SK-N-DZ (cell line): ENCODE measurements at regions not wholly inside any gene's neighbourhood (a gene's known extent, or its start where the extent isn't known, plus 50 kb on each side); places are given as distances from the start of the nearest gene placed in this dataset.
"Not testable (repeated sequence)": the region's sequence is repeated elsewhere in the genome, so short reads cannot be mapped to it uniquely, and the experiment has no call there.

Source experiments
- DNase-seq: peaks from one replicate; pipeline ENCODE4 v3.0.0-alpha.2; 2015; ENCODE audit warnings: low spot score

DNA sequence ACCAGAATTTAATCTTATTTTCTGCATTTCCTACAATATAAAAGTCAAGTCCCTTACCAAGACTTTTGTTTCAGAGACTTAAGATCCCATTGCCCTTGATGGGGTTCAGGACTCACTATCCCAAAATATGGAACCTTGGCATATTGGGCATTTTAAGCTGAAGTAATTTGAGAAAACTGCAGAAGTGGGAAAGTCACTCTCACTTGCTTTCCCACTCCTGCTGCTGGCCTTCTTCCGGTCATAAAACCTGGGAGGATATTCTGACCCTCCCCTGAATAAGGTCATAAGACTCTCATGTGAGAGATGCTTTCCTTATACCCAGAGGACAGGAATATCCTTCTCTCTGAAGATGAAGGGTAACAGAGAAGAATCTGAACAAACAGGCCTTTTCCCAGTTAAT, 92.8 kb upstream of the IFNGR1 start:
- no peak for DNase-seq

DNA sequence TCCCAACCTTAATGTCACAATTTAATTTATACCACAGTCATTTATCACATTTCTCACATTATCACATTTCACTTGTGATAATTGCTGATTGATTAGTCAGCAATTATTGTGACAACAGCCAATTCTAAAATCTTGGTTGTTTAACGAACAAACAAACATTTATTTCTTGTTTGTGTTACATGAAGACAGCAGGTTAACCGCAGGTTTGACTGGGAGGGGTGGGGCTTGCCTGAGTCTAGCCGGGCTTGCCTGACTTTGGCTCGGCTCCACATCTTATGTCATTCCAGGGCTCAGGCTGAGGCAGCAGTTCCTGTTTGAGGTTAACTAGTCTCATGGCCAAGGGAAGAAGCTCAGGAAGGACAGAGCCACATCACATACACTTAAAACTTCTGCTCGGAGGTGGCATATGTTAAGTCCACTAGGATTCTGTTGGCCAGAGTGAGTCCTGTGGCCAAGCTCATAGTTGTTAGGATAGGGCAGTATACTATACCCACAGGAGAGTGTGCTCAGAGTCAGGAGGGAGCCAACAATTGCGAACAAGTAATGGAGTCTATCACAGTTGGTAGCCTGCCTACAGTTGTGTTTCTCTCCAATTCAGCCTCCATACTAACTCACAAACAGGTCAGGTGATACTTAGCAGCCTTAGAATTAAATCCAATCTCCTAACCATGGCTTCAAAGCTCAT, 90.0 kb upstream of the IFNGR1 start:
- DNase-seq, result no peak

DNA sequence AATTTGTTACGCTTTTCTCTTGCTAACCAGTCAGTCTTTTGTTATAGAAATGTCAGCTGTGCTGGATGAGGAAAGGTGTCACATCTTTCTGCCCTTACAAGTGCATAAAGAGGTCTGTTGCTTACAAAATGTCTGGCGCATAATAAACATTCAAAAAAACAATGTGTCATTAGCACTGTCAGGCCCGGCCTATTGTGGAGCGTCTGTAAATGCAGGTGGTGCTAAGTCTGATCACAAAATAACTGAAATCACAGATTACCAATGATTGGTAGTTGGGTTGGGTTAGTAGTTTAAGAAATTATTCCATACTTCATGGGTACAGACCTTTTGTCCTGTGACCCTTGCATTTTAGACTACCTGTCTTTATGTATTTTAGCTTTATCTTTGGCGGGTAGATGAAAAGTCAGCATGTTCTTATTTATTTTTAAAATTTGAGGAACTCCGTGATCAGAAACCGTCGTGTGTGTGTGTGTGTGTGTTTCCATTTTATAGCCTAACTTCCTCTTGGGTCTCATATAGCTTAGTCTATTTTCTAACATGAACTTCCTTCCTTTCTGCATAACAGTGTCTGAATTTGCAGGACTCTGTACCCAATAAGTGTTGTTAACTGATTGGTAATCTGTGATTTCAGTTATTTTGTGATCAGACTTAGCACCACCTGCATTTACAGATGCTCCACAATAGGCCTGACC, 88.1 kb upstream of the IFNGR1 start:
- no peak for DNase-seq

DNA sequence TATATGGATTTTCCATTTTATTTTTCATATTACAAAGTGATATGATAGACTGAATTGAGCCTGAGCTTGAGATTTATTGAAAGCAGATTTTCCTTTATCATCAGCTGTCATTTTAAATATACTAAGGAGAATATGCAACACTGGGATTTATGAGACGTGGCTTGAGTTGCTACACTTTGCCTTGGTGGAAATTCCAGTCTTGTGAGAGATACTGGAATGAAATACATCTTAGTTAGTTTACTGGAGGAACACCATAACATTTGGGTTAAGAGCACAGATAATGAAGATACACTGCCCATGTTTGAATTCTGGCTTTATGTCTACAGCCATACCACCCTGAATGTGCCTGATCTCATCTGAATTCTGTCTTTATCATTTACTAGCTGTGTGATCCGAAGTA, 86.5 kb upstream of the IFNGR1 start:
- no peak for DNase-seq

DNA sequence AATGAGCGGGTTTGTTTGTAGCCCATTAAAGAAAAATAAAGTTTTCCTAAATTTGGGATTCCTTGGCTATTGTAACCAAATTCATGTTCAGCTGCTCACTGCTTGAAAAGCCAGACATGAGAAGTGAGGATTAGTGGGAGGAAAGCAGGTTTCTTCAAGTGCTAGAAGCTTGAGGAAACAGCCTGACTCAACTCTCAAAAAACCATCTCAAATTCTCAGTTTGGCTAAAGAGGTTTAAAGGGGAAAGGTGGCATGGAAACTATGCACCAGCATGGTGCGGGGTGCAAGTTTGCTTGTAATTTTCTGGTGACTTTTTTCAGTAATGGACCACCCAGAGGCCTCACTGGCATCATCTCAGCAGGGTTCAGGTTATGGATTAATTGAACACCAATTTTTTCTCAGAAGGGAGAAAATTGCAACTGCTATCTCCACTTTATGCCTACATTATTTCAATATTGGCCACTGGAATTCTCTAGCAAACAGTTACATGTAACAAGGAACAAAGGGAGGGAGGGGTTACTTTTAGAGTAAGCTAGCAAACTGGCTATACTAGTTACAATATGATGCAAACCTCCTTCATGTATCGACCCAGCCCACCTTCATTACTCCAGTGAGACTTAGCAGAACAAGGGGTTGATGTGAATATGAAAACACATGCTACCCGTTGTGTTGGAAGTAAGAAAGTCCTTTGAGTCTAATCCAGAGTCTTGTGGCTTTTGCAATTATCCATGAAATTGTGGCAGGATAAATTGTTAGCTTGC, 85.0 kb upstream of the IFNGR1 start:
- DNase-seq, result no peak

DNA sequence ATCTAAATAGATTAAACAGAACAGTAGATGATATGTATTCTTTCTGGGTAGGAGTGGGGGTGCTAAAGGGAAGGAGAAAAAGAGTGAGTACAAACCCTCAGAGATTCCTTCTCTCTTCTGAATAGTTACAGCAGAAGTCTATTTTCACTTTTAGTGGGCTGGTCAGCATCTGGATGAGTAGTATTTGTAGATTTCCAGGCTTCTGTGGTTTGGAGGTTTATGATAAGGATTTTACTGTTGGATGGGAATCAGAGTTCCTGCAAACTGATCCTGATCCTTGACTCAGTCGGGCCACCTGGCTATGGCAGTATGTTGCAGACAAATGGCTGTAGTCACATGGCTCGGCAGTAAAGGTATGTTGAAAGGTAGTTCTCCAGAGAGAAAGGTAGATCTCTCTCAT, 84.3 kb upstream of the IFNGR1 start:
- DNase-seq, result no peak

DNA sequence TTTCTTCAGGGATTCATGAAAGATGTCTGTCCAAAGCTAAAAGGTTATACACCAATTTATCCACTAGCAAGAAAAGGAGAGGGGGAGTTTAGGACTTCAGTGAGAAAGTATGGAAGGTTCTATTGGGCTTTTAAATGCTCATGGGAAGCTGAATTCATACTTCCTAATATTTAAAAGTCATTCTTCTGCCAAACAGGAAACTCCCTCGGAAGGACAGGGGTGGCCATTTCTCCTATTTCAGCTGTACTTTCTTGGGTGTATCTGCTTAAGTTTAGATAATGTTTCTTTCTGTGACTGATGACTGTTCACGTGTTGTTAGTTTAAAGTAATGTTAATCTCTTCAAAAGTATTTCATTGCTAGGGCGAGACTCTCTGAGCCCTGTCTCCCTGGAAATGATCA, 80.5 kb upstream of the IFNGR1 start:
- no peak for DNase-seq

DNA sequence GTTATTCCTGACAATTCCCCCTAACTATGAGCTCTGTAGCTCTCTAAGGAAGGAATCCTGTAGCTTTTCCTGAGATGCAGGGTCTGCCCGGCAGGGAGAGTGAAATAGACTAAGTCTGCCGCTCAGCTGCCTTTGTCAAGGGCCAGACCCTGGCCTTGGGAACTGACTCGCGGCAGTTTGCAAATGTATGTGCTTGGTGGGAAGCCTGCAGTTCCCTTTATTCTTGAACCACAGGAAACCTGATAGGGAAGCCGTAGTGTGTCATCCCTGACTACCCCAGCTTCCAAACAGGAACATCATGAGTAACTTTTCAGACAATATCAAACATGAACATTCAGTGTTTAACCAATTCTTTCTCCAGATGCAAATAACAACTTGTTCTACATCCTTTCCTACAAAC, 78.7 kb upstream of the IFNGR1 start:
- DNase-seq, result no peak

DNA sequence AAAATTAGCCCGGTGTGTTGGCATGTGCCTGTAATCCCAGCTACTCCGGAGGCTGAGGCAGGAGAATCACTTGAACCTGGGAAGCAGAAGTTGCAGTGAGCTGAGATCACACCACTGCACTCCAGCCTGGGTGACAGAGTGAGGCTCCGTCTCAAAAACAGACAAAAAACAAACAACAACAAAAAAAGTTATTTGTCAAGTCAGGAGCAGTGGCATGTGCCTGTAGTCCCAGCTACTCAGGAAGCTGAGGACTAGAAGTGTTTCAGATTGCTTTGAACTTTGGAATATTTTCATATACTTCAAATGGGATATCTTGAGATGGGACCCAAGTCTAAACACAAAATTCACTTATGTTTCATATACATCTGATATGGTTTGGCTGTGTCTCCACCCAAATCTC, 73.1 kb upstream of the IFNGR1 start:
- DNase-seq, result not testable (repeated sequence)

DNA sequence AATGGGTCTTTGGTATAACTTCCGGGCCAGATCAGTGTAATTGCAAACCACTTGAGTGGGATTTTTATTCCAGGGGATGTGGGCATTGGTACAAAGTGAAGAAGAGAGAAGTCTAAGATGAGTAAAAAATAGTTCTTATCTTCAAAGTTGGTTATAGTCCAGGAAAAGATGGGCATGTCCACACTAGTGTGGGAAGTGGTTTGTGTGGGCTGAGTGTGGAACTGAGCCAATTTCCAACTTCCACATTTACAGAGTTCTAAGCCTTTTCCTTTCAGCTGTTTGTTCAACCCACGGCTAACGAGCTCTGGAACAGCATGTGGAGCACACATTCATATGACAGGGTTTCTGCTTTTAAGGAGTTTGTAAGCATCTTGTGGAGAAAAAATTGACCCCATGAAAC, 72.3 kb upstream of the IFNGR1 start:
- no peak for DNase-seq

DNA sequence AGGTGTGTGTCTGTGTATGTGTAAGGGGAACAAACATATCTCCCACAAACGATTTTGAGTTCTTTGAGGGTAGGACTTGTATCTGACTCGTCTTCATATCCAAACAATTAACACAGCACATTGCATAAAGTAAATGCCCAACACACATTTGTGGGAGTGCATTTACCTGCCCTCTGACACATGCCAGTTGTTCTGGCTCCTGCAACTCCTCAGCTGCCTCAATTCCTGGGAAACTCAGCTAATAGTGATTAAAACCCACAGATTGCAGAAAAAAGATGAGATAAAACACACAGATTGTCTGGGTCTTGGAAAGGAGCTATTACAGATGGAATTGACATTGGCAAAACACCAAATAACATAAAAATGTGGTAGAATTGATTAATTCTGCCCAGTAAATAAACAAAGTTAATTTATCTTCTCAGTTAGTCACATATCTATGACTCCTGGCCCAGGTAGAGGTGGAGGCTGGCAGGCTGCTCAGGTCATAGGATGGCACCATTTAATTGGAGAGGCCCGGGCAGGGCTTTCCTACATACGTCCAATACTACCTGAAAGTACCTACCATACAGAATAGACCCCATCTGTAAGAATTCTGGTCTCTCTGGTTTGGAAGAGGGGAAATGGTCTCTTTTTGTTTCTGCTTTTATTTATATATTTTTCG, 71.5 kb upstream of the IFNGR1 start:
- DNase-seq, result no peak

DNA sequence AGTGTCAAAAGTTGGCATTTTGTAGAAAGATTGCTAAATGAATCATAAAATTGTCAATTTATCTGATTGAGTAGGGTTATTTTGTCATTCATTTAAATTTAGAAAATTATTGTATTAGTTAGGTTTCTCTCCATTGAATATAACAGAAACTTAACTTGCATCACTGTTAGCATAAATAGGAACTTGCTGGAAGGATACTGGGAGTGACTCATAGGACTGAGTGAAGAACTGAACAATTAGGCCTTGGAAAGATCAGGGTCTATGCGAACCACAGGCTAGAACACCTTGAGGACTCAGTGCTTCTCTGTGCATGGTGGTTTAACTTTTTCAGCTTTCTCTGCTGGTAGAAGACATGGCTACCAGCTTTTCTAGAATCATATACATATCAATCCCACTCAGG, 67.7 kb upstream of the IFNGR1 start:
- DNase-seq, result no peak

DNA sequence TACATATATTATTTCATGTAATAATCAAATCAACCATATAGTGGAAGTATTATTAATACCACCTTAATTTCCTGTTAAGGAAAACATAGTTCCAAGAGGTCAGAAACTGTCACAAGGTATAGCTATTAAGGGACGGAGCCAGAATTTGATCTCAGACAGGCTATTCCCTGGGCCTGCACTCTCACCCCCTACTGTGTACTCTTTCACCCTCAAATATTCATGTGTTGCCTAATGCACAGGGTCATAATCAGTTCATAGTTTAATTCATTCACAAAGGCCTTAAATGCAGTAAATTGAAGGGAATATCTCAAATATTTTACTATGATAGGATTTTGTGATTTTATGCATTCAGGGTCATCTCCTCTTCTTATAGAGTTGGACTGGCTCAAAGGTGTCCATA, 67.2 kb upstream of the IFNGR1 start:
- no peak for DNase-seq

DNA sequence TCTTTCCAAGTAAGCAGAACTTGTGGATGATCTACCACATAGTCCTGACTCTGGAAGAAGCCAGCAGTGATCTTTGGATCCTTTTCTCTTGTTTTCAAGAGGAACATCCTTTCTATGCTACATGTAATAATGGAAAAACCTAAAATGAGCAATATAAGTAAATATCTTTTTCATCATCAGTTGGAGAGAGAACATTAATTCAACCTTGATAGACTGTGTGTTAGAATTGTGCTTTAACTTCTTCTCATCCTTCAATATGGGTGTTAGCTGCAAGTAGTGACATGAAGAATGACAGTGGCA, 65.6 kb upstream of the IFNGR1 start:
- DNase-seq, result no peak

DNA sequence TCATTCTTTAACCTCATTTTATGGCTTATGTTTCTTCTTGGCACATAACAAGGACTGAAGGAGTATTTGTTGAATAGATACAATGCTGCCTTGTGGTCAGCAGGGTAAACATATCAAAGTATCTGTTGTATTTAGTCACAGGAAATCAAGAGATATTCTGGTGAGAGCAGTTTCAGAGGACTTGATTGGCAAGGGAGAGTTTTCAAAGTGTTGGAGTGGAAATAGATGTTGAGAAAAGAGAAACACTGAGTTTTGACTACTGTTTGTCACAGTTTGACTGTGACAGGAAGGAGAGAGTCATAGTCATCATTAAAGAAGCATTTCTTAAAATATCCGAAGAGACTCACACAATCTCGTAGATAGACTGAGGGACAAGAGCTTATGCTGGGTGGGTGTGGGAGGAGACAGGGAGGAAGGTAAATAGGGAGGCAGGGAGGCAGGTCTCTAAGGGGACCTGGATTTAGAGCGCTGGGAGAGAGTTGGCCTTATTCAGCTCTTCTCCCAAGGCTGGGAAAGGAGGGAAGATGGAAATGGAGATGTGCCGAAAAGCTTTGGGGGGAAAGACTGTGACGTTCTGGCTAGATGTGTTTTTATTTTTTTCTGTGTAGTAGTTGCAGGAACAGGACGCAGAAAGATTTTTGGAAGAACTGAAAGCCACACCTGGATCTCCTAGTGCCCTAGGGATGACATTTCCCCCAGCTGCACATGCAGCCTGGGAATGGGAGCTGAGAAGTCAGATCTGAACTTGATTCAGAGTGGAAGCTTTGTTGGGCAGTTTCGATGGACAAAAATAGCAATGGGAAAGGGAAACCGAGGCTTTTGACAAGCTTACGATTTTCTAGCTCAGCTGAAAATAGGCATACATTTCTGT, 65.0 kb upstream of the IFNGR1 start:
- DNase-seq, result no peak

DNA sequence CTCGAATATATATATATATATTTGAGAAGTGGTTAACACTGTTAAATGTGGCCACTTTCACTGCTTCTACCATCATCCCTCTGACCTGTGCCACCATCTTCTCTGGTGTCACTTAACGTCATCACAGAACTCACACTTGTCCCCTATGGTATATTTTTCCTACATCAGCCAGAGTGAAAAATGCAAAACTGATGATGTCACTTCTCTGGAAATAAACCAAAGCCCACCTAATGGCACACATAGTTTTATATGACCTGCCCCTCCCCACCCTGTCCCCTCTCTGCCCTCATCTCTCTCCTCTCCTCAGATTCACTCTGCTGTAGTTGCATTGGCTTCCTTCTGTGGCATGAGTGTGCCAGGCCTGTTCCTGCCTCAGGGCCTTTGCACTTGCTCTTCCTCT, 63.9 kb upstream of the IFNGR1 start:
- no peak for DNase-seq

DNA sequence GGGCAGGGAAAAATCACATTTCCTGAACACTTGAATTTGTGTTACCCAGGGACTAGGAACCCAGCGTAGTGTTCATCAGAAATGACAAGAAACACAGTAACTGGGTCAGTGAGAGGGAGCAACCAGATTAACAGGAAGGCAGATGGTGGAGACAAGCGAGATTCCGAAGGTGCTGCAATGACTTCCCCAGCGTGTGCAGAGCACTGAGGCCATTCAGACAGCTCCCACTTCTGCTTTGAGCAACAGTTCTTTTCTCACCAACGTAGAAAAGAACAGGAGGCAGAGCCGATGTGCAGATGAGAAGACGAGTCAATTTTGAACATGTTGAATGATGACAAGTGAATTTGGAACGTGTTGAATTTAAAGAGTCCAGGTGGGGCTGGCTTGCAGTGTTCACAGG, 63.1 kb upstream of the IFNGR1 start:
- DNase-seq, result no peak

DNA sequence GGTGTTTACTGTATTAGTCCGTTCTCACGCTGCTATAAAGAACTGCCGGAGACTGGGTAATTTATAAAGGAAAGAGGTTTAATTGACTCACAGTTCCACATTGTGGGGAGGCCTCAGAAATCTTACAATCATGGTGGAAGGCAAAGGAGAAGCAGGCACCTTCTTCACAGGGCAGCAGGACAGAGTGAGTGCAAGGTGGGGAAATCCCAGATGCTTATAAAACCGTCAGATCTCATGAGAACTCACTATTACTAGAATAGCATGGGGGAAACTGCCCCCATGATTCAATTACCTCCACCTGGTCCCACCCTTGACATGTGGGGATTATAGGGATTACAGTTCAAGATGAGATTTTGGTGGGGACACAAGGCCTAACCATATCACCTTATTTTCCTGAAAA, 60.1 kb upstream of the IFNGR1 start:
- DNase-seq, result not testable (repeated sequence)

DNA sequence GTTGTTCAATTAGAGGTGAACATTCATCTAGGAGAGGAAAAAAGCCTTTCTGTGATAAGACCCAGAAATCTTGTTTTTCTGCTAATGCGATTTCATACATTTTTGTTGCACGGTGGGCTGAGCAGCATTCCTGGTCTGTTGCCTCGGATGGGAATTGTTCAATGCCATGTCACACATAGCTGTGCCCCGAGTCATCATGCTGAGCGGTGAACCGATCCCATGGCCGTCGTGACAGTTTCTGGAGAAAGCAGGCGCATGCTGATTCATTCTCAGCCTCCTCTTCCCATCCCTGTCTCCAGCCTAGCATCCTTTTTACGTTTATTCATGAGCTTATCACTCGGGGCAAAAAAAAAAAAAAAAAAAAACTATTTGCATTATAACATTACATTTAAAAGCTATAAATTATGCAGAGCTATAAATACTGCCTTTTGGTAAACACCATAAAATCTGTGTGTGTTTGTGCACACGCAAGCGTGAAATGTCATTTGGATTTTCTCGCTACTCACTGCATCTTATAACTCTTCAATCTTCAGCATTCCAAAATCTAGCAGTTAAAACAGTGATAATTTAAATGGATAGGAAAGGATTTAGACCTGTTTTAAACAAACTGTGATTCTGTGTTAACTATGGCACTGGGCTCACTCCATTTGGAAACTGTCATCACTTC, 58.9 kb upstream of the IFNGR1 start:
- no peak for DNase-seq

DNA sequence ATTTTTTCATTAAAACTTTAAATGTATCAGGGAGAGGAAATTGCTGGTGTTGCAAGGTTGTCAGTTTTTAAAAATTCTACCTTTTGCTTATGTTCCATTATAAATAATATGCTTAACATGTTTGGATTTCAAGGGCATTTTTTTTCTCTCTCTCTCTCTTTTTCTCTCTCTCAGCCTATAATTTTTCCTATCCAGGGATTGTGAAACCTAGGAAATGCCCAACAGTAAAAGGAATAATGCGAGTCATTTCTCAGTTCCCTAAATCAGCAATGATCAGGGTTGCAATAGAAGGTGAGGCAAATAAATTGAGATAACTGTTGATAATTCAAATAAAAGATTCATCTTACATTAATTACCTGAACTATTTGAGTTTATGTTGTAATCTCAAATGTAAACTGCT, 53.2 kb upstream of the IFNGR1 start:
- DNase-seq, result no peak
